HG03139 (cell line): ENCODE measurements at regions not wholly inside any gene's neighbourhood (a gene's known extent, or its start where the extent isn't known, plus 50 kb on each side); places are given as distances from the start of the nearest gene placed in this dataset.

Experiments used
- ATAC-seq: cut with Tn5 transposase; IDR thresholded peaks from one replicate; pipeline ENCODE4 v1.9.1; 2021; ENCODE audit not compliant: unreplicated experiment

GRCh38 chr4:116872941-116873340, 212.4 kb downstream of the TRAM1L1 start:
- no peak for ATAC-seq

- no peak for ATAC-seq
These were observed 213.1 kb downstream of the TRAM1L1 start for GRCh38 chr4:116872308-116872707.

GRCh38 chr4:116870686-116871085, 214.7 kb downstream of the TRAM1L1 start:
- ATAC-seq = no peak

GRCh38 chr4:116866106-116866505, 219.3 kb downstream of the TRAM1L1 start:
- no peak for ATAC-seq

- ATAC-seq = no peak
These were observed 222.8 kb downstream of the TRAM1L1 start for GRCh38 chr4:116862592-116862991.

GRCh38 chr4:116860891-116861290, 224.5 kb downstream of the TRAM1L1 start:
- no peak for ATAC-seq

- ATAC-seq = no peak
These were observed 235.8 kb downstream of the TRAM1L1 start for GRCh38 chr4:116849620-116850019.

GRCh38 chr4:116847616-116848015, 237.8 kb downstream of the TRAM1L1 start:
- ATAC-seq = no peak

GRCh38 chr4:116839826-116840225, 245.6 kb downstream of the TRAM1L1 start:
- ATAC-seq = no peak

- no peak for ATAC-seq
These were observed 246.8 kb downstream of the TRAM1L1 start for GRCh38 chr4:116838609-116839008.

- no peak for ATAC-seq
These were observed 256.2 kb downstream of the TRAM1L1 start for GRCh38 chr4:116829187-116829586.

- no peak for ATAC-seq
These were observed 261.2 kb downstream of the TRAM1L1 start for GRCh38 chr4:116824172-116824571.

- no peak for ATAC-seq
These were observed 273.6 kb downstream of the TRAM1L1 start for GRCh38 chr4:116811730-116812129.

- ATAC-seq = no peak
These were observed 289.4 kb downstream of the TRAM1L1 start for GRCh38 chr4:116796022-116796421.

- no peak for ATAC-seq
These were observed 296.7 kb downstream of the TRAM1L1 start for GRCh38 chr4:116788723-116789122.

GRCh38 chr4:116755051-116755450, 330.3 kb downstream of the TRAM1L1 start:
- ATAC-seq = no peak

GRCh38 chr4:116752027-116752426, 333.3 kb downstream of the TRAM1L1 start:
- ATAC-seq = no peak

GRCh38 chr4:116736756-116737155, 348.6 kb downstream of the TRAM1L1 start:
- ATAC-seq = no peak

- ATAC-seq = no peak
These were observed 351.2 kb downstream of the TRAM1L1 start for GRCh38 chr4:116734178-116734577.

GRCh38 chr4:116733370-116733769, 352.0 kb downstream of the TRAM1L1 start:
- no peak for ATAC-seq

- no peak for ATAC-seq
These were observed 358.9 kb downstream of the TRAM1L1 start for GRCh38 chr4:116726523-116726922.

- ATAC-seq = no peak
These were observed 361.1 kb downstream of the TRAM1L1 start for GRCh38 chr4:116724249-116724648.

GRCh38 chr4:116705466-116705865, 379.9 kb downstream of the TRAM1L1 start:
- no peak for ATAC-seq

- no peak for ATAC-seq
These were observed 382.4 kb downstream of the TRAM1L1 start for GRCh38 chr4:116702949-116703348.
